ENCODE measurements at regions not wholly inside any gene's neighbourhood (a gene's known extent, or its start where the extent isn't known, plus 50 kb on each side); places are given as distances from the start of the nearest gene placed in this dataset.

DNA sequence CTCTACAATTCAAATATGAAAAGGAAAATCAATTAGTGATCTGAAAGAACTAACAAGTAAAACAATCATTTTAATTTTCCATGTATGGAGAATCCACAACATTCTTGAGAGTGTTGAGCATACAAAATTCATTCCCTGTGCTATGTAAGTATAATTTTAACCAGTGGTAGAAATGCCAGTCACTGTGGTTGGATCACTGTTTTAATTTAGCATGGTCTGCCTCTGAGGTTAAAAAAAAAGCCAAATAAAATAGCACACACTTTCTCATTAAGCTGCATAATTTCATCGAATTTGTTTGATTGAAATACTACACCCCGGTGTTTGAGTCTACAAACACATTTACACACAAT, 185.5 kb upstream of the STS start (continued):
- TF ChIP-seq, protein P1, sequence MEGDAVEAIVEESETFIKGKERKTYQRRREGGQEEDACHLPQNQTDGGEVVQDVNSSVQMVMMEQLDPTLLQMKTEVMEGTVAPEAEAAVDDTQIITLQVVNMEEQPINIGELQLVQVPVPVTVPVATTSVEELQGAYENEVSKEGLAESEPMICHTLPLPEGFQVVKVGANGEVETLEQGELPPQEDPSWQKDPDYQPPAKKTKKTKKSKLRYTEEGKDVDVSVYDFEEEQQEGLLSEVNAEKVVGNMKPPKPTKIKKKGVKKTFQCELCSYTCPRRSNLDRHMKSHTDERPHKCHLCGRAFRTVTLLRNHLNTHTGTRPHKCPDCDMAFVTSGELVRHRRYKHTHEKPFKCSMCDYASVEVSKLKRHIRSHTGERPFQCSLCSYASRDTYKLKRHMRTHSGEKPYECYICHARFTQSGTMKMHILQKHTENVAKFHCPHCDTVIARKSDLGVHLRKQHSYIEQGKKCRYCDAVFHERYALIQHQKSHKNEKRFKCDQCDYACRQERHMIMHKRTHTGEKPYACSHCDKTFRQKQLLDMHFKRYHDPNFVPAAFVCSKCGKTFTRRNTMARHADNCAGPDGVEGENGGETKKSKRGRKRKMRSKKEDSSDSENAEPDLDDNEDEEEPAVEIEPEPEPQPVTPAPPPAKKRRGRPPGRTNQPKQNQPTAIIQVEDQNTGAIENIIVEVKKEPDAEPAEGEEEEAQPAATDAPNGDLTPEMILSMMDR (IDR thresholded peaks at IDR 0.05): no peak
- TF ChIP-seq ELF1 (IDR thresholded peaks at IDR 0.05) (no peak), TAF1 (IDR thresholded peaks at IDR 0.05; ENCODE audit: borderline replicate concordance, low read depth, low read length) (no peak), ZBTB33 (IDR thresholded peaks at IDR 0.05; ENCODE audit: borderline replicate concordance, low read depth) (no peak)

GRCh38 chrX:6961286-6962005, 186.1 kb upstream of the STS start:
- Histone ChIP-seq H4K20me1 (ENCODE audit: insufficient read depth) (no peaks in the 10 kb centered on the region), H3K4me1 (ENCODE audit: control insufficient read depth in 1 of 2, insufficient read depth in 2 of 2, low read depth in 1 of 2, low read length in 1 of 2) (no peaks in the 10 kb centered on the region), H3K4me3 (ENCODE audit: low read depth in 2 of 2, low read length in 1 of 2) (no peak overlapping the region), H3K4me2 (no peak overlapping the region), H3K27me3 (ENCODE audit: insufficient read depth) (no peaks in the 10 kb centered on the region), H3F3A (replicated peaks; ENCODE audit: insufficient read depth) (no peaks in the 10 kb centered on the region), H3K9me2 (no peaks in the 10 kb centered on the region), H2AFZ (ENCODE audit: low read depth) (no peak overlapping the region), H3K36me3 (replicated peaks in 1 of 2; ENCODE audit: control insufficient read depth in 1 of 2, insufficient read depth in 2 of 2, low read length in 1 of 2) (no peaks in the 10 kb centered on the region), H3K79me2 (ENCODE audit: insufficient read depth) (no peaks in the 10 kb centered on the region), H3K9ac (no peak overlapping the region), H3K27ac (ENCODE audit: low read depth in 2 of 2, low read length in 1 of 2) (no peak overlapping the region), H3K9me3 (no peaks in the 10 kb centered on the region)
- ChIA-PET CTCF (no interaction called here), POLR2A (no interaction called here)
- TF ChIP-seq NFIC (IDR thresholded peaks at IDR 0.05; ENCODE audit: borderline replicate concordance) (no peak), USF2 (IDR thresholded peaks at IDR 0.05; ENCODE audit: borderline replicate concordance, low read depth, low read length) (no peak), TCF12 (IDR thresholded peaks at IDR 0.05) (no peak), EP300 (IDR thresholded peaks at IDR 0.05; ENCODE audit: borderline replicate concordance in 1 of 2, low read depth in 1 of 2, low read length in 1 of 2) (no peak), USF1 (IDR thresholded peaks at IDR 0.05; ENCODE audit: borderline replicate concordance, low read depth) (no peak), IRF3 (IDR thresholded peaks at IDR 0.05; ENCODE audit: low read depth, low read length) (no peak), RCOR1 (IDR thresholded peaks at IDR 0.05; ENCODE audit: low read length) (no peak)
- WGBS (ENCODE audit: low lambda C conversion rate): 8% methylated on average over 2 of the region's 2 CpGs
- no peak for DNase-seq

Measured in SK-N-SH (cell line).